ENCODE measurements at regions not wholly inside any gene's neighbourhood (a gene's known extent, or its start where the extent isn't known, plus 50 kb on each side); places are given as distances from the start of the nearest gene placed in this dataset.

- Histone ChIP-seq H3K27me3 (peaks cover 0 to 45% (median 0%) of the 10 kb centered on the region in 7 donors), H3K4me1 (no peaks in the 10 kb centered on the region), H3K36me3 (no peaks in the 10 kb centered on the region), H3K9me3 (no peaks in the 10 kb centered on the region), H3K4me3 (no peak overlapping the region), H3K27ac (no peak overlapping the region)
- no peak for TF ChIP-seq CTCF (IDR thresholded peaks at IDR 0.05)
- ATAC-seq (no peak), DNase-seq (no peak)
- intact Hi-C loops (cut with DNase I) = no loop called here
Measured at GRCh38 chr9:15113288-15113687, 193.7 kb downstream of the TTC39B start.

GRCh38 chr9:15111071-15111470 lies 195.9 kb downstream of the TTC39B start:
- no peak overlapping the region for H3K4me3 ChIP-seq
- no peak for DNase-seq
- intact Hi-C loops (cut with DNase I) = no loop called here
- H3K36me3 ChIP-seq = no peaks in the 10 kb centered on the region
- H3K27ac ChIP-seq = no peak overlapping the region
- TF ChIP-seq CTCF (IDR thresholded peaks at IDR 0.05) = no peak
- peaks cover 0 to 14% (median 5%) of the 10 kb centered on the region in 11 donors for H3K9me3 ChIP-seq
- H3K27me3 ChIP-seq = peaks cover 0 to 28% (median 0%) of the 10 kb centered on the region in 7 donors
- H3K4me1 ChIP-seq = no peaks in the 10 kb centered on the region
- ATAC-seq = no peak

- ATAC-seq (peak in 3 of 8 donors; percentile 31 to 52 (median 38)), DNase-seq (peak in 1 of 2 donors; percentile 20)
- Histone ChIP-seq H3K27me3 (peaks cover 0 to 4% (median 0%) of the 10 kb centered on the region in 7 donors), H3K27ac (no peak overlapping the region), H3K4me1 (no peaks in the 10 kb centered on the region), H3K36me3 (no peaks in the 10 kb centered on the region), H3K9me3 (peaks cover 0 to 14% (median 5%) of the 10 kb centered on the region in 11 donors), H3K4me3 (no peak overlapping the region)
- intact Hi-C loops (cut with DNase I) = loop anchor here in 7 of 10 donors (2.0 to 10.0 kb wide), 5 partner anchors 30 to 500 kb away; no protein-coding TSS in a partner anchor
- 36 to 38% methylated on average over 4 of the region's 4 CpGs for WGBS, 2 donors
- peak; percentile 27 to 77 (median 69) for TF ChIP-seq CTCF (IDR thresholded peaks at IDR 0.05)
Measured at GRCh38 chr9:15104826-15105420, 194.7 kb upstream of the FREM1 start.

- no peak overlapping the region for H3K4me3 ChIP-seq
- no peaks in the 10 kb centered on the region for H3K36me3 ChIP-seq
- no peak for DNase-seq
- peaks cover 0 to 4% (median 0%) of the 10 kb centered on the region in 7 donors for H3K27me3 ChIP-seq
- no peak overlapping the region for H3K27ac ChIP-seq
- H3K9me3 ChIP-seq = peaks cover 0 to 14% (median 5%) of the 10 kb centered on the region in 11 donors
- intact Hi-C loops (cut with DNase I) = loop anchor here in 5 of 10 donors (5.0 to 10.0 kb wide), 3 partner anchors 34 to 502 kb away; no protein-coding TSS in a partner anchor
- no peak for ATAC-seq
- no peaks in the 10 kb centered on the region for H3K4me1 ChIP-seq
- WGBS, 2 donors = 55 to 57% methylated on average over 3 of the region's 3 CpGs
- no peak for TF ChIP-seq CTCF (IDR thresholded peaks at IDR 0.05)
Measured at GRCh38 chr9:15103290-15103689, 193.1 kb upstream of the FREM1 start.

Data from heart right ventricle (tissue), 16 donors.